HFFc6 (cell line): ENCODE measurements at regions not wholly inside any gene's neighbourhood (a gene's known extent, or its start where the extent isn't known, plus 50 kb on each side); places are given as distances from the start of the nearest gene placed in this dataset.

Experiments used
- DNase-seq: peaks from one replicate; pipeline ENCODE4 v3.0.0-alpha.2; 2018
- H3K27ac Mint-ChIP-seq: 2 replicates; pipeline ENCODE4 v1.8.0; 2020; ENCODE audit warnings: mild to moderate bottlenecking, mixed read lengths
- H3K27me3 Mint-ChIP-seq: 2 replicates; pipeline ENCODE4 v1.8.0; 2021; ENCODE audit warnings: mild to moderate bottlenecking, moderate library complexity, mixed read lengths; ENCODE audit not compliant: insufficient read depth
- H3K36me3 Mint-ChIP-seq: 2 replicates; pipeline ENCODE4 v1.8.0; 2021; ENCODE audit warnings: low read depth, mixed read lengths
- H3K4me1 Mint-ChIP-seq: 2 replicates; pipeline ENCODE4 v1.8.0; 2020; ENCODE audit warnings: low read depth, mixed read lengths
- H3K4me3 Mint-ChIP-seq: 2 replicates; pipeline ENCODE4 v1.8.0; 2020; ENCODE audit warnings: mild to moderate bottlenecking, moderate library complexity, mixed read lengths
- H3K9me3 Mint-ChIP-seq: 2 replicates; pipeline ENCODE4 v1.8.0; 2020; ENCODE audit warnings: mild to moderate bottlenecking, mixed read lengths
- TF ChIP-seq, protein P1 (sequence below): fragments of 200-600 bp; sonication (generic); IDR thresholded peaks from 2 replicates; pipeline ENCODE4 v1.5.0; 2021; ENCODE audit warnings: antibody characterized with exemption, mild to moderate bottlenecking

GRCh38 chr2:36203366-36203765 is 152.2 kb upstream of the CRIM1 start:
- Mint-ChIP-seq H3K27ac (no peak overlapping the region), H3K27me3 (no peaks in the 10 kb centered on the region; the same call in 1 of the 2 replicates), H3K9me3 (no peaks in the 10 kb centered on the region), H3K4me1 (no peaks in the 10 kb centered on the region), H3K4me3 (no peak overlapping the region), H3K36me3 (no peaks in the 10 kb centered on the region)
- TF ChIP-seq, protein P1, sequence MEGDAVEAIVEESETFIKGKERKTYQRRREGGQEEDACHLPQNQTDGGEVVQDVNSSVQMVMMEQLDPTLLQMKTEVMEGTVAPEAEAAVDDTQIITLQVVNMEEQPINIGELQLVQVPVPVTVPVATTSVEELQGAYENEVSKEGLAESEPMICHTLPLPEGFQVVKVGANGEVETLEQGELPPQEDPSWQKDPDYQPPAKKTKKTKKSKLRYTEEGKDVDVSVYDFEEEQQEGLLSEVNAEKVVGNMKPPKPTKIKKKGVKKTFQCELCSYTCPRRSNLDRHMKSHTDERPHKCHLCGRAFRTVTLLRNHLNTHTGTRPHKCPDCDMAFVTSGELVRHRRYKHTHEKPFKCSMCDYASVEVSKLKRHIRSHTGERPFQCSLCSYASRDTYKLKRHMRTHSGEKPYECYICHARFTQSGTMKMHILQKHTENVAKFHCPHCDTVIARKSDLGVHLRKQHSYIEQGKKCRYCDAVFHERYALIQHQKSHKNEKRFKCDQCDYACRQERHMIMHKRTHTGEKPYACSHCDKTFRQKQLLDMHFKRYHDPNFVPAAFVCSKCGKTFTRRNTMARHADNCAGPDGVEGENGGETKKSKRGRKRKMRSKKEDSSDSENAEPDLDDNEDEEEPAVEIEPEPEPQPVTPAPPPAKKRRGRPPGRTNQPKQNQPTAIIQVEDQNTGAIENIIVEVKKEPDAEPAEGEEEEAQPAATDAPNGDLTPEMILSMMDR, result no peak
- DNase-seq, result no peak

- no peak for DNase-seq
- Mint-ChIP-seq H3K27ac (no peak overlapping the region), H3K4me3 (no peak overlapping the region), H3K36me3 (no peaks in the 10 kb centered on the region), H3K4me1 (no peaks in the 10 kb centered on the region), H3K27me3 (no peaks in the 10 kb centered on the region; the same call in none of the 2 replicates), H3K9me3 (no peaks in the 10 kb centered on the region)
- TF ChIP-seq, protein P1, result no peak
These were observed 158.2 kb upstream of the CRIM1 start for GRCh38 chr2:36197181-36197971.

DNA sequence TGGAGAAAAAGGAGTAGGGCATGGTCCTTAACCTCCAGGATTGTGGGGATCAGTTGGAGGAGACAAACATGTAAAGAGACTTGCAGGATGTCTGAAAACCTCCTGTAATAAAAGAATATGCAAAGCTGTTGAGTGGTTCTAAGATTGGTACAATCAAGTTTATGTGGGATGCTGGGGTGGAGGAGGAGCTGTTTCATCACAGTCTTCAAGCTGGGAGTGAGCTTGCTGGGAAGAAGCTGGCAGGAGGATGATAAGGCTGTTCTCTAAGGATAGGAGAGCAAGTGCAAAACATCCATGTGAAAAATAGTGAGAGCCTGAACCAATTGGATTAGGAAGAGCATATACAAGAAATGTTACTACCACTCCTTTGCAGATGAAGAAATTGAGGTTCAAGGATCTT is 161.9 kb upstream of the CRIM1 start:
- H3K9me3 Mint-ChIP-seq, result no peaks in the 10 kb centered on the region
- H3K27me3 Mint-ChIP-seq, result no peaks in the 10 kb centered on the region; the same call in 1 of the 2 replicates
- H3K36me3 Mint-ChIP-seq, result no peaks in the 10 kb centered on the region
- TF ChIP-seq, protein P1, result no peak
- DNase-seq, result no peak
- H3K4me3 Mint-ChIP-seq, result no peak overlapping the region
- H3K27ac Mint-ChIP-seq, result no peak overlapping the region
- H3K4me1 Mint-ChIP-seq, result no peaks in the 10 kb centered on the region

GRCh38 chr2:36192983-36193382 is 162.6 kb upstream of the CRIM1 start:
- H3K4me3 Mint-ChIP-seq, result no peak overlapping the region
- no peak for DNase-seq
- H3K27me3 Mint-ChIP-seq, result no peaks in the 10 kb centered on the region; the same call in 1 of the 2 replicates
- no peak overlapping the region for H3K27ac Mint-ChIP-seq
- no peaks in the 10 kb centered on the region for H3K36me3 Mint-ChIP-seq
- H3K4me1 Mint-ChIP-seq, result no peaks in the 10 kb centered on the region
- TF ChIP-seq, protein P1, result no peak
- H3K9me3 Mint-ChIP-seq, result no peaks in the 10 kb centered on the region

DNA sequence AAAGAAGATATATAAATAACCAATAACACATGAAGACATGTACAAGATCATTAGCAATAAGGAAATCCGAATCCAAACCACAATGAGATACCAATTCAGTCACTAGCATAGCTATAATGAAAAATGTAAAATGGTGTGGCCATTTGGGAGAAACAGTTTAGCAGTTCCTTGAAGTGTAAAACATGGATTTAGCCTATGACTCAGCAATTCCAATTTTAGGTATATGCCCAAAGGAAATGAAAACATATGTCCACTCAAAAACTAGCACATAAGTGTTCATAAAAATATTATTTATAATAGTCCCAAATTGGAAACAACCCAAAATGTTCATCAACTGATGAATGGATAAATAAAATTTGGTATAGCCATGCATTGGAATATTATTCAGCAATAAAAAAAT is 165.5 kb upstream of the CRIM1 start:
- no peak overlapping the region for H3K4me3 Mint-ChIP-seq
- no peak overlapping the region for H3K27ac Mint-ChIP-seq
- H3K27me3 Mint-ChIP-seq, result no peaks in the 10 kb centered on the region; the same call in 1 of the 2 replicates
- no peaks in the 10 kb centered on the region for H3K4me1 Mint-ChIP-seq
- TF ChIP-seq, protein P1, result no peak
- no peaks in the 10 kb centered on the region for H3K9me3 Mint-ChIP-seq
- no peak for DNase-seq
- H3K36me3 Mint-ChIP-seq, result no peaks in the 10 kb centered on the region
